22Rv1 (cell line): ENCODE measurements at regions not wholly inside any gene's neighbourhood (a gene's known extent, or its start where the extent isn't known, plus 50 kb on each side); places are given as distances from the start of the nearest gene placed in this dataset.

ENCODE experiments used
- H3K27ac ChIP-seq: fragments of 450-650 bp; 2 replicates; pipeline ENCODE4 v1.5.1; 2017
- ZFX ChIP-seq: fragments of 450-650 bp; IDR thresholded peaks from 2 replicates; pipeline ENCODE4 v1.6.1; 2017; ENCODE audit warnings: antibody characterized with exemption, borderline replicate concordance
- TF ChIP-seq, protein P1 (sequence below): fragments of 450-650 bp; IDR thresholded peaks from 2 replicates; pipeline ENCODE4 v1.5.1; 2017; ENCODE audit warnings: mild to moderate bottlenecking

GRCh38 chr2:145000376-145000775 is 480.5 kb upstream of the ZEB2 start:
- no peak overlapping the region for H3K27ac ChIP-seq
- no peak for TF ChIP-seq ZFX
- TF ChIP-seq, protein P1, sequence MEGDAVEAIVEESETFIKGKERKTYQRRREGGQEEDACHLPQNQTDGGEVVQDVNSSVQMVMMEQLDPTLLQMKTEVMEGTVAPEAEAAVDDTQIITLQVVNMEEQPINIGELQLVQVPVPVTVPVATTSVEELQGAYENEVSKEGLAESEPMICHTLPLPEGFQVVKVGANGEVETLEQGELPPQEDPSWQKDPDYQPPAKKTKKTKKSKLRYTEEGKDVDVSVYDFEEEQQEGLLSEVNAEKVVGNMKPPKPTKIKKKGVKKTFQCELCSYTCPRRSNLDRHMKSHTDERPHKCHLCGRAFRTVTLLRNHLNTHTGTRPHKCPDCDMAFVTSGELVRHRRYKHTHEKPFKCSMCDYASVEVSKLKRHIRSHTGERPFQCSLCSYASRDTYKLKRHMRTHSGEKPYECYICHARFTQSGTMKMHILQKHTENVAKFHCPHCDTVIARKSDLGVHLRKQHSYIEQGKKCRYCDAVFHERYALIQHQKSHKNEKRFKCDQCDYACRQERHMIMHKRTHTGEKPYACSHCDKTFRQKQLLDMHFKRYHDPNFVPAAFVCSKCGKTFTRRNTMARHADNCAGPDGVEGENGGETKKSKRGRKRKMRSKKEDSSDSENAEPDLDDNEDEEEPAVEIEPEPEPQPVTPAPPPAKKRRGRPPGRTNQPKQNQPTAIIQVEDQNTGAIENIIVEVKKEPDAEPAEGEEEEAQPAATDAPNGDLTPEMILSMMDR, result no peak

- TF ChIP-seq, protein P1, result no peak
- TF ChIP-seq ZFX, result no peak
- no peak overlapping the region for H3K27ac ChIP-seq
Observed at GRCh38 chr2:144999936-145000335, 480.0 kb upstream of the ZEB2 start.

DNA sequence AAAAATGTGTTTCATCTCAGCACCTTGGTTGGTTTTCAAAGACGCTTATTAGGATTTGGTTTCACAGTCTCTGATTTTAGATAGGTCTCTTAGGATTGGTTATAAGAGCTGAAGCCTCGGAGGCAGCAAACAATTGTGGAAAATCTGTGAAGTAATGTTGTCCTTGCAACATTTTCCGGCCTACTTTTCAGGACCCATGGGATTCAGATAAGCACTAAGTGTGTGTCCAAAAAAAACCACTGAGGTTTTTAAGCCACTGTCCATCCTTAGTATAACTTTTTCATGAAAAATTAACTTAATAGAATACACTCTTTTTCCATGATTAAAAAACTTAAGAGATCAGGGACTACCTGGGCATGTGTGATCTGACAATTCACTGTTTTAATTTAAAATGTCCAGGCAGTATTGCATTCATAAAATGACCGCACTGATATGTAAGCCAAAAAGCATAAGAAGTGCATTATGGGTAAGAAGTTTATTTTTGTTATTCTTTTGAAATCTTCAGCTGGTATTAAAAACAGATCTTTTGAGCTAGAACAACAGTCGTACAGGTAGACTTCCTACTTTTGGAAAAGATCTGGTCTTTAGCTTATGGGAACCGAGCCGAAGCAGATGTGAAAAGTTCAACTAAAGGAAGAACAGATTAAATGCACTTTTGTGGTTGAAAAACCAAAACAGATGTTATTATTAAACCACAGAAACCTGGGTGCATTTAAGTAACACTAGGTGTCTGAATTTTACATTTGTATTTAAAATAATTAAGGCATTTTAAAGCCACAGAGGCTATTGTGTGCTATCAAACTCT is 479.4 kb upstream of the ZEB2 start:
- H3K27ac ChIP-seq, result no peak overlapping the region

GRCh38 chr2:144998435-144998834 is 478.5 kb upstream of the ZEB2 start:
- no peak overlapping the region for H3K27ac ChIP-seq
- TF ChIP-seq, protein P1, result no peak
- no peak for TF ChIP-seq ZFX

More for the DNA sequence above, 479.4 kb upstream of the ZEB2 start:
- TF ChIP-seq, protein P1, result no peak
- no peak for TF ChIP-seq ZFX

GRCh38 chr2:144996225-144996795 is 476.4 kb upstream of the ZEB2 start:
- H3K27ac ChIP-seq, result no peak overlapping the region

GRCh38 chr2:144995482-144995881 is 475.6 kb upstream of the ZEB2 start:
- no peak overlapping the region for H3K27ac ChIP-seq
- no peak for TF ChIP-seq ZFX
- TF ChIP-seq, protein P1, result no peak

More at GRCh38 chr2:144996225-144996795, 476.4 kb upstream of the ZEB2 start:
- TF ChIP-seq, protein P1, result no peak
- no peak for TF ChIP-seq ZFX

- H3K27ac ChIP-seq, result no peak overlapping the region
Observed at GRCh38 chr2:144990661-144991060, 470.7 kb upstream of the ZEB2 start.

More at GRCh38 chr2:144990661-144991060, 470.7 kb upstream of the ZEB2 start:
- TF ChIP-seq ZFX, result no peak
- TF ChIP-seq, protein P1, result no peak
